ENCODE measurements at regions not wholly inside any gene's neighbourhood (a gene's known extent, or its start where the extent isn't known, plus 50 kb on each side); places are given as distances from the start of the nearest gene placed in this dataset.

DNA sequence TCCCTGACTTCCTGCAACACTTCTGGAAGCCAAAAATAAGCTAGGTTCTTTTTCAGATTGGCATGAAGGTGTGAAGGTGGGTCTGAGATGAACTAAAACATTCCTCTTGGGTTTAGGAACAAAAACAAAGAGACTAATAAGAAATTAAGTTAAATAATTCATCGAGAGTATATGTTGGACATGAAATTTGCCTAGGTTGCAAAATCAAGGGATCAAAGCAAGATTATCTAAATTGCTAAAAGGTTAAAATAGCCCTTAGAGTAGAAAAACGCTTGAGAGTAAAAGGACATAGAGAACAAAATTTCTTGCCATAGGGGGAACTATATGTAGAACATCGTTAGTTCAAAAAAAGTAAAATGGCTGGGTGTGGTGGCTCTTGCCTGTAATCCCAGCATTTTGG is 845.9 kb upstream of the NXPH2 start:
- no peaks in the 10 kb centered on the region for H3K4me1 ChIP-seq (ENCODE audit: control insufficient read depth in 2 of 2, insufficient read depth in 2 of 2, low read length in 2 of 2)
- H3K4me2 ChIP-seq (replicated peaks; ENCODE audit: low read depth, low read length, poor library complexity, severe bottlenecking): no peak overlapping the region
- ChIA-PET CTCF (no interaction called here), POLR2A (no interaction called here)
- Mint-ChIP-seq H3K9me3 (ENCODE audit: insufficient read depth) (no peaks in the 10 kb centered on the region), H3K27me3 (no peaks in the 10 kb centered on the region), H3K27ac (no peak overlapping the region), H3K4me1 (no peaks in the 10 kb centered on the region), H3K4me3 (no peak overlapping the region)
- H3K27me3 ChIP-seq (replicated peaks in 1 of 4; ENCODE audit: control extremely low read depth in 1 of 4, control insufficient read depth in 3 of 4, insufficient read depth in 4 of 4, low read length in 3 of 4): no peaks in the 10 kb centered on the region
- TF ChIP-seq, protein P1, sequence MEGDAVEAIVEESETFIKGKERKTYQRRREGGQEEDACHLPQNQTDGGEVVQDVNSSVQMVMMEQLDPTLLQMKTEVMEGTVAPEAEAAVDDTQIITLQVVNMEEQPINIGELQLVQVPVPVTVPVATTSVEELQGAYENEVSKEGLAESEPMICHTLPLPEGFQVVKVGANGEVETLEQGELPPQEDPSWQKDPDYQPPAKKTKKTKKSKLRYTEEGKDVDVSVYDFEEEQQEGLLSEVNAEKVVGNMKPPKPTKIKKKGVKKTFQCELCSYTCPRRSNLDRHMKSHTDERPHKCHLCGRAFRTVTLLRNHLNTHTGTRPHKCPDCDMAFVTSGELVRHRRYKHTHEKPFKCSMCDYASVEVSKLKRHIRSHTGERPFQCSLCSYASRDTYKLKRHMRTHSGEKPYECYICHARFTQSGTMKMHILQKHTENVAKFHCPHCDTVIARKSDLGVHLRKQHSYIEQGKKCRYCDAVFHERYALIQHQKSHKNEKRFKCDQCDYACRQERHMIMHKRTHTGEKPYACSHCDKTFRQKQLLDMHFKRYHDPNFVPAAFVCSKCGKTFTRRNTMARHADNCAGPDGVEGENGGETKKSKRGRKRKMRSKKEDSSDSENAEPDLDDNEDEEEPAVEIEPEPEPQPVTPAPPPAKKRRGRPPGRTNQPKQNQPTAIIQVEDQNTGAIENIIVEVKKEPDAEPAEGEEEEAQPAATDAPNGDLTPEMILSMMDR (IDR thresholded peaks at IDR 0.05): no peak
- TF ChIP-seq EZH2 (IDR thresholded peaks at IDR 0.05; ENCODE audit: borderline replicate concordance, insufficient read depth, low read depth, low read length, poor library complexity, severe bottlenecking): no peak
- H3K9me3 ChIP-seq (ENCODE audit: control extremely low read depth in 1 of 3, control insufficient read depth in 2 of 3, insufficient read depth in 1 of 3, low read length in 2 of 3): no peaks in the 10 kb centered on the region
- H3K79me2 ChIP-seq (ENCODE audit: control insufficient read depth, insufficient read depth, low read length): no peaks in the 10 kb centered on the region
- intact Hi-C loops (cut with micrococcal nuclease): no loop called here
- H3K27ac ChIP-seq (ENCODE audit: low read length in 2 of 2): no peak overlapping the region
- ATAC-seq (ENCODE audit: low read depth): no peak
- no peak overlapping the region for H3K4me3 ChIP-seq (ENCODE audit: control extremely low read depth in 1 of 5, extremely low read depth in 1 of 5, insufficient read depth in 1 of 5, low read depth in 2 of 5, low read length in 4 of 5)
- no peak overlapping the region for H2AFZ ChIP-seq (ENCODE audit: insufficient read depth, low read depth, low read length, poor library complexity, severe bottlenecking)
- no peaks in the 10 kb centered on the region for H4K20me1 ChIP-seq (ENCODE audit: control insufficient read depth, insufficient read depth, low read length, poor library complexity, severe bottlenecking)
- no peak for DNase-seq
- WGBS (ENCODE audit: insufficient coverage): no CpG with 5 or more reads among the region's 3 CpGs
- no peak overlapping the region for H3K9ac ChIP-seq (ENCODE audit: low read length)
- no peaks in the 10 kb centered on the region for H3K36me3 ChIP-seq (replicated peaks in 1 of 2; ENCODE audit: control extremely low read depth in 1 of 2, control insufficient read depth in 1 of 2, extremely low read depth in 1 of 2, insufficient read depth in 2 of 2, low read length in 1 of 2)

DNA sequence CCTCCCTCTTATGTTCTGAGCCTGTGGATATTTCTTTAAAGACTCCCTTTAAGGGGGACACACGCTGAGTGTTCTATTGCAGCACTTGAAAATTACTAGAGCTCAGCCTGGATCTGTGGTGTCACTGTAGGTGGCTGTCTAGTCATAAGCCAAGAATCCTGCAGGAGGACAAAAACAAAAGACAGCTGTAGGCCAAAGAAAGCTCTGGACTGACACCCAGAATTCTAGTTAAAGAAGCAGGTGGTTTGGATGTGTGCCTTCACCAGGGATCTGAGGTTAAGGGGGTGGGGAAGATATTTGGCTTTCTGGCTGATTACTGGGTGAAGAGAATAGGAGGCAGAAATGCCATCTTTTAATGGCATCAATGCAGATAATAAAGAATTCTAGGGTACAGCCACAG is 842.5 kb upstream of the NXPH2 start:
- H3K4me3 Mint-ChIP-seq: no peak overlapping the region
- Histone ChIP-seq H3K9me3 (ENCODE audit: control extremely low read depth in 1 of 3, control insufficient read depth in 2 of 3, insufficient read depth in 1 of 3, low read length in 2 of 3) (peaks cover 0 to 5% (median 0%) of the 10 kb centered on the region in 3 donors), H4K20me1 (ENCODE audit: control insufficient read depth, insufficient read depth, low read length, poor library complexity, severe bottlenecking) (no peaks in the 10 kb centered on the region), H3K27ac (ENCODE audit: low read length in 2 of 2) (no peak overlapping the region), H3K9ac (ENCODE audit: low read length) (no peak overlapping the region), H3K36me3 (replicated peaks in 1 of 2; ENCODE audit: control extremely low read depth in 1 of 2, control insufficient read depth in 1 of 2, extremely low read depth in 1 of 2, insufficient read depth in 2 of 2, low read length in 1 of 2) (no peaks in the 10 kb centered on the region), H2AFZ (ENCODE audit: insufficient read depth, low read depth, low read length, poor library complexity, severe bottlenecking) (no peak overlapping the region), H3K27me3 (replicated peaks in 1 of 4; ENCODE audit: control extremely low read depth in 1 of 4, control insufficient read depth in 3 of 4, insufficient read depth in 4 of 4, low read length in 3 of 4) (no peaks in the 10 kb centered on the region), H3K4me1 (ENCODE audit: control insufficient read depth in 2 of 2, insufficient read depth in 2 of 2, low read length in 2 of 2) (no peaks in the 10 kb centered on the region), H3K4me2 (replicated peaks; ENCODE audit: low read depth, low read length, poor library complexity, severe bottlenecking) (no peak overlapping the region), H3K79me2 (ENCODE audit: control insufficient read depth, insufficient read depth, low read length) (no peaks in the 10 kb centered on the region), H3K4me3 (ENCODE audit: control extremely low read depth in 1 of 5, extremely low read depth in 1 of 5, insufficient read depth in 1 of 5, low read depth in 2 of 5, low read length in 4 of 5) (no peak overlapping the region)
- POLR2A ChIA-PET: no interaction called here
- WGBS (ENCODE audit: insufficient coverage): no CpG with 5 or more reads among the region's 1 CpG
- CTCF ChIA-PET: no interaction called here
- ATAC-seq (ENCODE audit: low read depth) (no peak), DNase-seq (no peak)
- no peak for TF ChIP-seq EZH2 (IDR thresholded peaks at IDR 0.05; ENCODE audit: borderline replicate concordance, insufficient read depth, low read depth, low read length, poor library complexity, severe bottlenecking)
- TF ChIP-seq, protein P1 (IDR thresholded peaks at IDR 0.05): no peak
- intact Hi-C loops (cut with micrococcal nuclease): no loop called here
- H3K27ac Mint-ChIP-seq: no peak overlapping the region
- peaks cover 2% of the 10 kb centered on the region for H3K9me3 Mint-ChIP-seq (ENCODE audit: insufficient read depth)
- H3K27me3 Mint-ChIP-seq: no peaks in the 10 kb centered on the region
- H3K4me1 Mint-ChIP-seq: no peaks in the 10 kb centered on the region

All from B cell (primary cell).